ENCODE measurements at regions not wholly inside any gene's neighbourhood (a gene's known extent, or its start where the extent isn't known, plus 50 kb on each side); places are given as distances from the start of the nearest gene placed in this dataset.

GRCh38 chr15:20348291-20348899, 193.2 kb downstream of the GOLGA6L6 start:
- Histone ChIP-seq H3K4me2 (ENCODE audit: low read length) (no peak overlapping the region), H3K79me2 (ENCODE audit: insufficient read depth, low read depth, low read length) (no peaks in the 10 kb centered on the region), H3K4me1 (ENCODE audit: insufficient read depth, low read length, poor library complexity, severe bottlenecking) (no peaks in the 10 kb centered on the region), H3K9me2 (ENCODE audit: insufficient read depth, low read length) (no peaks in the 10 kb centered on the region), H3K9me3 (ENCODE audit: low read length) (no peaks in the 10 kb centered on the region), H3K36me3 (ENCODE audit: insufficient read depth, low read length) (no peaks in the 10 kb centered on the region), H2AFZ (ENCODE audit: low read length) (no peak overlapping the region), H3K27ac (ENCODE audit: low read depth, low read length, poor library complexity, severe bottlenecking) (no peak overlapping the region), H4K20me1 (ENCODE audit: insufficient read depth, low read length) (no peaks in the 10 kb centered on the region), H3K4me3 (ENCODE audit: low read depth, low read length, poor library complexity, severe bottlenecking) (no peak overlapping the region)
- intact Hi-C loops (cut with micrococcal nuclease; ENCODE audit: unreplicated experiment): no loop called here
- POLR2A ChIA-PET: interaction anchor here (0.6 kb wide), 2 partner anchors 298 to 555 kb away, joined by 4 to 6 read pairs; no protein-coding TSS in a partner anchor
- no peak for DNase-seq (ENCODE audit: low spot score)
- CTCF ChIA-PET (ENCODE audit: unreplicated experiment): no interaction called here
- TF ChIP-seq EZH2phosphoT487 (IDR thresholded peaks at IDR 0.05; ENCODE audit: borderline replicate concordance, low read depth, low read length) (no peak), CTCF (conservative IDR thresholded peaks at IDR 0.05; ENCODE audit: low read length) (no peak)
- no TSS peak for BruUV-seq (replicated peaks)

DNA sequence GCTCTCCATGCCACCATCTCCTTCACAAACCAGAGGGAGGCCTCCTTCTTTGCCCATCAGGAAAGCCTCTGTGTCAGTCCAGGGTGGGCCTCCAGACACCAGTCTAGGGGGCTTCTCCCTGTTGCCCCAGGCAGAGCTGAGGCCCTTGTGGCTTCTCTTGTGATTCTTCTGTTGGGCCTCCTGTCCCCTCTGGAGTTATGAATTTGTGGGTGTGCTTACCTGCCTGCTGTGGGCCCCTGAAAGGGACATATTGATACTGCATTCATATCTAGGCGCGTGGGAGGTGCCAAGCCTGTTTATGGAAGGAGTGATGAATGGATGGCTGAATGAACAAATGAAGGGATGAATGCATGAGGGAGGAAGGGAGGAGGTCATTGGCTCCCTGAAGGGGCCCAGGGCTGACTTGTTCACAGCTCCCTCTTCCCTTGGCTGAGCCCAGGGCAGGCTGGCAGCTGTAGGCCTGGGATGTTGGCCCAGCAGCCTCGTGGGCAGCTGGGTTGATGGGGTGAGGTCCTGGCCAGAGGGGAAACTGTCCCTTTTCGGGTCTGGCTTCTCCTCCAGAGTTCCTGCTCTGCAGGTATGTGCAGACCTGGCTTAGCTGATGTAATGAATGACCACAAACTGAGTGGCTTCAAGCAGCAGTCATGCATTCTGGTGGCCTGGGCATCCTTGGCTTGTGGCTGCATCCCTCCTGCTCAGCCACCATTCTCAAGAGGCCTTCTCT, 195.4 kb downstream of the GOLGA6L6 start:
- no peaks in the 10 kb centered on the region for H3K4me1 ChIP-seq (ENCODE audit: insufficient read depth, low read length, poor library complexity, severe bottlenecking)
- H3K4me3 ChIP-seq (ENCODE audit: low read depth, low read length, poor library complexity, severe bottlenecking): no peak overlapping the region
- peaks cover 7% of the 10 kb centered on the region; the same call in 1 of the 2 replicates for H3K9me3 ChIP-seq (ENCODE audit: low read length)
- ChIA-PET CTCF (ENCODE audit: unreplicated experiment) (no interaction called here), POLR2A (no interaction called here)
- DNase-seq (ENCODE audit: low spot score): no peak
- no peaks in the 10 kb centered on the region for H3K9me2 ChIP-seq (ENCODE audit: insufficient read depth, low read length)
- no peaks in the 10 kb centered on the region for H4K20me1 ChIP-seq (ENCODE audit: insufficient read depth, low read length)
- no peak overlapping the region for H3K27ac ChIP-seq (ENCODE audit: low read depth, low read length, poor library complexity, severe bottlenecking)
- H2AFZ ChIP-seq (ENCODE audit: low read length): no peak overlapping the region
- BruUV-seq (replicated peaks): no TSS peak
- no peaks in the 10 kb centered on the region for H3K79me2 ChIP-seq (ENCODE audit: insufficient read depth, low read depth, low read length)
- no peaks in the 10 kb centered on the region for H3K36me3 ChIP-seq (ENCODE audit: insufficient read depth, low read length)
- no peak for TF ChIP-seq CTCF (conservative IDR thresholded peaks at IDR 0.05; ENCODE audit: low read length)
- TF ChIP-seq EZH2phosphoT487 (IDR thresholded peaks at IDR 0.05; ENCODE audit: borderline replicate concordance, low read depth, low read length): no peak
- intact Hi-C loops (cut with micrococcal nuclease; ENCODE audit: unreplicated experiment): no loop called here
- no peak overlapping the region for H3K4me2 ChIP-seq (ENCODE audit: low read length)

GRCh38 chr15:20345401-20345958, 196.1 kb downstream of the GOLGA6L6 start:
- Histone ChIP-seq H3K4me3 (ENCODE audit: low read depth, low read length, poor library complexity, severe bottlenecking) (no peak overlapping the region), H3K79me2 (ENCODE audit: insufficient read depth, low read depth, low read length) (no peaks in the 10 kb centered on the region), H3K9me3 (ENCODE audit: low read length) (peaks cover 15% of the 10 kb centered on the region; the same call in 1 of the 2 replicates), H2AFZ (ENCODE audit: low read length) (no peak overlapping the region), H3K4me2 (ENCODE audit: low read length) (no peak overlapping the region), H3K9me2 (ENCODE audit: insufficient read depth, low read length) (no peaks in the 10 kb centered on the region), H3K36me3 (ENCODE audit: insufficient read depth, low read length) (no peaks in the 10 kb centered on the region), H3K27ac (ENCODE audit: low read depth, low read length, poor library complexity, severe bottlenecking) (no peak overlapping the region), H4K20me1 (ENCODE audit: insufficient read depth, low read length) (no peaks in the 10 kb centered on the region), H3K4me1 (ENCODE audit: insufficient read depth, low read length, poor library complexity, severe bottlenecking) (no peaks in the 10 kb centered on the region)
- intact Hi-C loops (cut with micrococcal nuclease; ENCODE audit: unreplicated experiment): no loop called here
- ChIA-PET POLR2A (no interaction called here), CTCF (ENCODE audit: unreplicated experiment) (no interaction called here)
- TF ChIP-seq CTCF (conservative IDR thresholded peaks at IDR 0.05; ENCODE audit: low read length) (no peak), EZH2phosphoT487 (IDR thresholded peaks at IDR 0.05; ENCODE audit: borderline replicate concordance, low read depth, low read length) (no peak)
- DNase-seq (ENCODE audit: low spot score): no peak
- no TSS peak for BruUV-seq (replicated peaks)
